HepG2 (cell line): ENCODE measurements at regions not wholly inside any gene's neighbourhood (a gene's known extent, or its start where the extent isn't known, plus 50 kb on each side); places are given as distances from the start of the nearest gene placed in this dataset.

Experiments used
- ATAC-seq: fragments of 200-7000 bp; cut with Tn5 transposase; 3 replicates; pipeline ENCODE4 v1.9.1; 2020; ENCODE audit warnings: mild to moderate bottlenecking, moderate library complexity
- BruUV-seq: library from RNA; stranded (reverse); fragments of 400-500 nt; replicated peaks from 2 replicates; lab custom pipeline; 2021; lab: Mats Ljungman, UMichigan
- CTCF ChIA-PET: fragments of 300-600 bp; formaldehyde crosslinking; extraction: SDS; loops from one replicate; lab custom pipeline; 2021; ENCODE audit warnings: low total read pairs, inconsistent platforms, low intra/inter-chr PET ratio; lab: Yijun Ruan, JAX
- POLR2A ChIA-PET: fragments of 350-600 bp; sonication (Branson Sonifier 250); formaldehyde crosslinking; loops from one replicate; lab custom pipeline; 2020; ENCODE audit warnings: antibody characterized with exemption, inconsistent platforms; lab: Yijun Ruan, JAX
- DNase-seq: peaks from one replicate; pipeline ENCODE4 v3.0.0-alpha.2; 2015; ENCODE audit warnings: low spot score
- FAIRE-seq: peaks from 3 replicates; lab custom pipeline; 2011; peaks lifted over from hg19 to GRCh38; lab: Jason Lieb, UNC
- H2AFZ ChIP-seq: one replicate; pipeline ENCODE4 v1.6.1; 2011; ENCODE audit warnings: low read length, inconsistent platforms
- H3K27ac ChIP-seq: fragments of 300-600 bp; 3 replicates; pipeline ENCODE4 v1.8.0; 2011; ENCODE audit warnings: mixed run types, mild to moderate bottlenecking, mixed read lengths, low read length, inconsistent platforms; ENCODE audit not compliant: insufficient read depth; ENCODE audit errors: extremely low read length
- H3K27me3 ChIP-seq, 2 experiments: fragments of 200-600 bp in 1 of 2; 2 replicates in 1 of 2; 3 replicates in 1 of 2; pipeline versions ENCODE4 v1.6.0 to v1.8.0; 2011; ENCODE audit warnings: low read length in 2 of 2, mild to moderate bottlenecking in 2 of 2, moderate library complexity in 2 of 2, inconsistent platforms in 1 of 2; ENCODE audit not compliant: insufficient read depth in 2 of 2, control insufficient read depth in 1 of 2
- H3K36me3 ChIP-seq, 2 experiments: fragments of 200-600 bp in 1 of 2; replicated peaks in 1 of 2; 2 replicates in 1 of 2; 3 replicates in 1 of 2; pipeline versions ENCODE4 v1.5.1 to v1.8.0; 2011; ENCODE audit warnings: low read length in 2 of 2, inconsistent platforms in 1 of 2; ENCODE audit not compliant: insufficient read depth in 2 of 2, control insufficient read depth in 1 of 2
- H3K4me1 ChIP-seq: 2 replicates; pipeline ENCODE4 v1.5.1; 2012; ENCODE audit warnings: low read length, inconsistent platforms; ENCODE audit not compliant: insufficient read depth
- H3K4me2 ChIP-seq: 2 replicates; pipeline ENCODE4 v1.6.0; 2011; ENCODE audit warnings: low read depth, low read length, inconsistent platforms
- H3K4me3 ChIP-seq, 3 experiments: fragments of 200-600 bp in 1 of 3; sonication (generic), shearing (Covaris generic) in 1 of 3; replicated peaks in 1 of 3; 2 replicates each; pipeline ENCODE4 v1.5.1; 2011 to 2016; ENCODE audit warnings: low read length in 3 of 3, inconsistent platforms in 2 of 3, low read depth in 2 of 3, mild to moderate bottlenecking in 2 of 3, control low read depth in 1 of 3, mixed read lengths in 1 of 3; ENCODE audit not compliant: insufficient read depth in 1 of 3
- H3K79me2 ChIP-seq: one replicate; pipeline ENCODE4 v1.6.1; 2011; ENCODE audit warnings: low read length, inconsistent platforms; ENCODE audit not compliant: insufficient read depth
- H3K9ac ChIP-seq: 2 replicates; pipeline ENCODE4 v1.6.0; 2011; ENCODE audit warnings: mild to moderate bottlenecking, low read depth, low read length, inconsistent platforms; ENCODE audit not compliant: insufficient read depth
- H3K9me3 ChIP-seq: 2 replicates; pipeline ENCODE4 v1.5.1; 2012; ENCODE audit warnings: mild to moderate bottlenecking, low read length
- H4K20me1 ChIP-seq: 2 replicates; pipeline ENCODE4 v1.6.0; 2011; ENCODE audit warnings: inconsistent platforms, mild to moderate bottlenecking, low read length, moderate library complexity; ENCODE audit not compliant: insufficient read depth
- CREB3 ChIP-seq: sonication (generic); formaldehyde crosslinking; IDR thresholded peaks from 2 replicates; pipeline ENCODE4 v1.5.0; 2020; ENCODE audit warnings: missing genetic modification reagents
- FOXA1 ChIP-seq, 2 experiments: fragments of 450-650 bp in 1 of 2; sonication (generic) in 1 of 2; formaldehyde crosslinking in 1 of 2; IDR thresholded peaks; 2 replicates each; pipeline versions ENCODE4 v1.4.0 to v1.6.1; 2016 to 2020; ENCODE audit warnings: missing genetic modification reagents in 1 of 2
- KDM5B ChIP-seq: sonication (generic); formaldehyde crosslinking; IDR thresholded peaks from 2 replicates; pipeline ENCODE4 v1.4.0; 2020; ENCODE audit warnings: missing genetic modification reagents, mild to moderate bottlenecking, borderline replicate concordance
- NCOA2 ChIP-seq: sonication (generic); formaldehyde crosslinking; IDR thresholded peaks from 2 replicates; pipeline ENCODE4 v1.8.0; 2022; ENCODE audit warnings: inconsistent platforms
- ZC3H4 ChIP-seq: sonication (generic); formaldehyde crosslinking; IDR thresholded peaks from 2 replicates; pipeline ENCODE4 v1.4.0; 2020; ENCODE audit warnings: missing genetic modification reagents, borderline replicate concordance
- ZNF672 ChIP-seq: sonication (generic); formaldehyde crosslinking; IDR thresholded peaks from 2 replicates; pipeline ENCODE4 v1.8.1; 2022; ENCODE audit warnings: missing genetic modification reagents
- WGBS: methylation state at CpG from one replicate; pipeline ENCODE4 v1.1.6; 2017; ENCODE audit warnings: low lambda C conversion rate; 5-methylcytosine and 5-hydroxymethylcytosine counted together
- in situ Hi-C: cut with HindIII; loops from 2 replicates; pipeline ENCODE4 v1.10.0; 2017; ENCODE audit warnings: low pct_unique_long_range_greater_than_20kb; ENCODE audit not compliant: extremely low pct_ligation_motif_present
- intact Hi-C: fragments of 100-400 bp; cut with micrococcal nuclease; formaldehyde crosslinking; loops from one replicate; pipeline ENCODE4 v1.10.0; 2022; ENCODE audit not compliant: unreplicated experiment
- TF ChIP-seq, protein P1 (sequence below): sonication (generic); formaldehyde crosslinking; IDR thresholded peaks from 2 replicates; pipeline ENCODE4; 2020; ENCODE audit warnings: missing genetic modification reagents, mild to moderate bottlenecking, borderline replicate concordance

GRCh38 chr7:42617806-42618457 is 293.9 kb downstream of the C7orf25 start:
- H3K27me3 ChIP-seq = no peaks in the 10 kb centered on the region
- ChIA-PET CTCF (no interaction called here), POLR2A (no interaction called here)
- no peak for FAIRE-seq
- H3K79me2 ChIP-seq = no peaks in the 10 kb centered on the region
- no peak for DNase-seq
- H3K9ac ChIP-seq = no peak overlapping the region
- WGBS = 2% methylated on average over 3 of the region's 8 CpGs
- TF ChIP-seq FOXA1 (IDR thresholded peaks at IDR 0.05) (no peak), FOXA1 (CRISPR knock-in tag; IDR thresholded peaks at IDR 0.05) (no peak), NCOA2 (CRISPR knock-in tag) (no peak), ZC3H4 (CRISPR knock-in tag) (no peak), KDM5B (CRISPR knock-in tag) (no peak), CREB3 (CRISPR knock-in tag) (no peak), ZNF672 (CRISPR knock-in tag) (no peak)
- TF ChIP-seq, protein P1, sequence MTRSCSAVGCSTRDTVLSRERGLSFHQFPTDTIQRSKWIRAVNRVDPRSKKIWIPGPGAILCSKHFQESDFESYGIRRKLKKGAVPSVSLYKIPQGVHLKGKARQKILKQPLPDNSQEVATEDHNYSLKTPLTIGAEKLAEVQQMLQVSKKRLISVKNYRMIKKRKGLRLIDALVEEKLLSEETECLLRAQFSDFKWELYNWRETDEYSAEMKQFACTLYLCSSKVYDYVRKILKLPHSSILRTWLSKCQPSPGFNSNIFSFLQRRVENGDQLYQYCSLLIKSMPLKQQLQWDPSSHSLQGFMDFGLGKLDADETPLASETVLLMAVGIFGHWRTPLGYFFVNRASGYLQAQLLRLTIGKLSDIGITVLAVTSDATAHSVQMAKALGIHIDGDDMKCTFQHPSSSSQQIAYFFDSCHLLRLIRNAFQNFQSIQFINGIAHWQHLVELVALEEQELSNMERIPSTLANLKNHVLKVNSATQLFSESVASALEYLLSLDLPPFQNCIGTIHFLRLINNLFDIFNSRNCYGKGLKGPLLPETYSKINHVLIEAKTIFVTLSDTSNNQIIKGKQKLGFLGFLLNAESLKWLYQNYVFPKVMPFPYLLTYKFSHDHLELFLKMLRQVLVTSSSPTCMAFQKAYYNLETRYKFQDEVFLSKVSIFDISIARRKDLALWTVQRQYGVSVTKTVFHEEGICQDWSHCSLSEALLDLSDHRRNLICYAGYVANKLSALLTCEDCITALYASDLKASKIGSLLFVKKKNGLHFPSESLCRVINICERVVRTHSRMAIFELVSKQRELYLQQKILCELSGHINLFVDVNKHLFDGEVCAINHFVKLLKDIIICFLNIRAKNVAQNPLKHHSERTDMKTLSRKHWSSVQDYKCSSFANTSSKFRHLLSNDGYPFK (CRISPR knock-in tag) = no peak
- no peak overlapping the region for H3K4me2 ChIP-seq
- intact Hi-C loops = no loop called here
- H3K27ac ChIP-seq = no peak overlapping the region
- H3K4me3 ChIP-seq = no peak overlapping the region
- no peaks in the 10 kb centered on the region for H3K9me3 ChIP-seq
- no peak overlapping the region for H2AFZ ChIP-seq
- BruUV-seq = no TSS peak
- H3K36me3 ChIP-seq = no peaks in the 10 kb centered on the region
- peak; percentile 71 for ATAC-seq
- no peaks in the 10 kb centered on the region for H3K4me1 ChIP-seq
- no peaks in the 10 kb centered on the region for H4K20me1 ChIP-seq
- in situ Hi-C loops = no loop called here
